ENCODE measurements at regions not wholly inside any gene's neighbourhood (a gene's known extent, or its start where the extent isn't known, plus 50 kb on each side); places are given as distances from the start of the nearest gene placed in this dataset.

DNA sequence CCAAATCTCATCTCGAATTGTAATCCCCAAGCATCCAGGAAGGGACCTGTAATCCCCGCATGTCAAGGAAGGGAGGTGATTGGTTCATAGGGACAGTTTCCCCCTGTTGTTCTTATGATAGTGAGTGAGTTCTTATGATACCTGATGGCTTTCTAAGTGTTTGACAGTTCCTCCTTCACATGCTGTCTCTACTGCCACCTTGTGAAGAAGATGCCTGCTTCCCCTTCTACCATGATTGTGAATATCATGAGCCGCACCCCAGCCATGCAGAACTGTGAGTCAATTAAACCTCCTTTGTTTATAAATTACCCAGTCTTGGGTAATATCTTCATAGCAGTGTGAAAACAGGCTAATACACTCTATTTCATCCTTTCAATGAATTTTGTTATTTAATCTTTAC is 446.7 kb downstream of the RNF144A start:
- Histone ChIP-seq H3K4ac (ENCODE audit: low read depth, low read length) (no peak overlapping the region), H4K12ac (ENCODE audit: low read depth, low read length) (no peak overlapping the region), H3K14ac (ENCODE audit: low read length) (no peak overlapping the region), H3K9ac (ENCODE audit: low read length) (no peak overlapping the region), H3K4me3 (ENCODE audit: low read depth, low read length) (no peak overlapping the region), H2BK120ac (ENCODE audit: insufficient read depth, low read length, poor library complexity) (no peak overlapping the region), H3K27me3 (ENCODE audit: insufficient read depth, low read length) (no peaks in the 10 kb centered on the region), H4K8ac (ENCODE audit: low read depth, low read length) (no peak overlapping the region), H2BK5ac (ENCODE audit: low read depth, low read length, poor library complexity) (no peak overlapping the region), H3K79me2 (ENCODE audit: control insufficient read depth, insufficient read depth, low read length, poor library complexity) (no peaks in the 10 kb centered on the region), H2AK5ac (ENCODE audit: low read length) (no peak overlapping the region), H3K79me1 (ENCODE audit: low read length) (no peaks in the 10 kb centered on the region), H3K4me2 (ENCODE audit: low read length) (no peak overlapping the region), H3K4me1 (ENCODE audit: control insufficient read depth in 1 of 2, insufficient read depth in 2 of 2, low read length in 2 of 2) (no peaks in the 10 kb centered on the region), H3K18ac (ENCODE audit: low read length) (no peak overlapping the region), H3K36me3 (ENCODE audit: control insufficient read depth in 1 of 2, insufficient read depth in 2 of 2, low read length in 2 of 2) (no peaks in the 10 kb centered on the region), H3K27ac (ENCODE audit: low read depth, low read length) (no peak overlapping the region), H3K9me3 (ENCODE audit: insufficient read depth, low read depth, low read length) (no peaks in the 10 kb centered on the region), H4K91ac (ENCODE audit: low read depth, low read length) (no peak overlapping the region), H2AFZ (ENCODE audit: insufficient read depth, low read length, poor library complexity) (no peak overlapping the region), H3K23ac (ENCODE audit: low read length) (no peak overlapping the region), H2BK12ac (ENCODE audit: low read length) (no peak overlapping the region)
- no peak for DNase-seq
- no CpG with 5 or more reads among the region's 3 CpGs for whole genome bisulfite sequencing (ENCODE audit: extremely low coverage, insufficient coverage, insufficient read length)

DNA sequence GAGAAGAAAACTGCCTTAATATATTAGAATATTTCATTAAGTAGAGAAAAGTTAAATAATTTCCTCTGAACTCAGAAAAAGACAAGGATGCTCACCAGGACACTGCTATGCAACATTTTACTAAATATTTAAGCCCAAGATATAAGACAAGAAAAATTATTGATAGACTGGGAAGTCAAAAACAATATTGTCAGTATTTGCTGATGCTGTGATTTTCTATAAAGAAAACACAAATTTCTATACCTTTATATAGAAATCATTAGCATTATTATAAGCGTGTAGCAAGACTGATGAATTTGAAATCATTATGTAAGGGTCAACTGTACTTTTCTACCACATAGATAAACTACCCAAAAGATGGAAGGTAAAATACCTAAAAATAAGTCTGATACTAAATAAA is 451.0 kb downstream of the RNF144A start:
- no CpG with 5 or more reads among the region's 1 CpG for WGBS (ENCODE audit: extremely low coverage, insufficient coverage, insufficient read length)
- Histone ChIP-seq H2AFZ (ENCODE audit: insufficient read depth, low read length, poor library complexity) (no peak overlapping the region), H3K36me3 (ENCODE audit: control insufficient read depth in 1 of 2, insufficient read depth in 2 of 2, low read length in 2 of 2) (no peaks in the 10 kb centered on the region), H3K23ac (ENCODE audit: low read length) (no peak overlapping the region), H3K4me2 (ENCODE audit: low read length) (no peak overlapping the region), H3K9me3 (ENCODE audit: insufficient read depth, low read depth, low read length) (no peaks in the 10 kb centered on the region), H3K4me3 (ENCODE audit: low read depth, low read length) (no peak overlapping the region), H4K12ac (ENCODE audit: low read depth, low read length) (no peak overlapping the region), H3K27ac (ENCODE audit: low read depth, low read length) (no peak overlapping the region), H2BK5ac (ENCODE audit: low read depth, low read length, poor library complexity) (no peak overlapping the region), H2AK5ac (ENCODE audit: low read length) (no peak overlapping the region), H2BK120ac (ENCODE audit: insufficient read depth, low read length, poor library complexity) (no peak overlapping the region), H3K27me3 (ENCODE audit: insufficient read depth, low read length) (no peaks in the 10 kb centered on the region), H3K79me1 (ENCODE audit: low read length) (no peaks in the 10 kb centered on the region), H4K91ac (ENCODE audit: low read depth, low read length) (no peak overlapping the region), H3K4me1 (ENCODE audit: control insufficient read depth in 1 of 2, insufficient read depth in 2 of 2, low read length in 2 of 2) (no peaks in the 10 kb centered on the region), H2BK12ac (ENCODE audit: low read length) (no peak overlapping the region), H3K18ac (ENCODE audit: low read length) (no peak overlapping the region), H3K14ac (ENCODE audit: low read length) (no peak overlapping the region), H4K8ac (ENCODE audit: low read depth, low read length) (no peak overlapping the region), H3K4ac (ENCODE audit: low read depth, low read length) (no peak overlapping the region), H3K9ac (ENCODE audit: low read length) (no peak overlapping the region), H3K79me2 (ENCODE audit: control insufficient read depth, insufficient read depth, low read length, poor library complexity) (no peaks in the 10 kb centered on the region)
- DNase-seq = no peak

DNA sequence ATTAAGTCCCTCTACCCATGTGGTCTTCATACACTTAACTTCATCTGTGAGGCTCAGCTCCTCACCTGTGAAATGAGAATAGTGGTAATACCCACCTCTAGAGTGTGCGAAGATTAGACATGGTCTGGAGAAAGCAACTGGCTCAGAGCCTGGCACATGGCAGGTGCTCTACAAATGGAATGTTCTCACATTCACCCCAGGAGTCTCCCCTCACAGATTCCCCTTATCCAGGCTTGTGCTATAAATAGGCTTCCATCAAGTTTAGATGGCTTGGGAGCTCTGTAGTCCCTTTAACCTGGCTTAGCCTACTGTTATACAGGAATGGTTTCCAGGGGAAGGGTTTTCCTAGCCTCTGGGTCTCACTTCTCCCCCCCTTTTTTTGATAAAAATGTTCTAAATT is 455.9 kb downstream of the RNF144A start:
- no peaks in the 10 kb centered on the region for H3K27me3 ChIP-seq (ENCODE audit: insufficient read depth, low read length)
- H3K9ac ChIP-seq (ENCODE audit: low read length) = no peak overlapping the region
- no peak overlapping the region for H3K4me2 ChIP-seq (ENCODE audit: low read length)
- no peak overlapping the region for H3K18ac ChIP-seq (ENCODE audit: low read length)
- no peak overlapping the region for H2BK120ac ChIP-seq (ENCODE audit: insufficient read depth, low read length, poor library complexity)
- no peaks in the 10 kb centered on the region for H3K79me2 ChIP-seq (ENCODE audit: control insufficient read depth, insufficient read depth, low read length, poor library complexity)
- no peak overlapping the region for H2AK5ac ChIP-seq (ENCODE audit: low read length)
- no peak overlapping the region for H3K27ac ChIP-seq (ENCODE audit: low read depth, low read length)
- H3K9me3 ChIP-seq (ENCODE audit: insufficient read depth, low read depth, low read length) = no peaks in the 10 kb centered on the region
- no peak overlapping the region for H2AFZ ChIP-seq (ENCODE audit: insufficient read depth, low read length, poor library complexity)
- no peak overlapping the region for H4K91ac ChIP-seq (ENCODE audit: low read depth, low read length)
- no peaks in the 10 kb centered on the region for H3K79me1 ChIP-seq (ENCODE audit: low read length)
- no peak overlapping the region for H4K8ac ChIP-seq (ENCODE audit: low read depth, low read length)
- no peaks in the 10 kb centered on the region for H3K36me3 ChIP-seq (ENCODE audit: control insufficient read depth in 1 of 2, insufficient read depth in 2 of 2, low read length in 2 of 2)
- no peak overlapping the region for H3K23ac ChIP-seq (ENCODE audit: low read length)
- WGBS (ENCODE audit: extremely low coverage, insufficient coverage, insufficient read length) = no CpG with 5 or more reads among the region's 1 CpG
- peaks cover 4 to 6% of the 10 kb centered on the region in 2 experiments for H3K4me1 ChIP-seq (ENCODE audit: control insufficient read depth in 1 of 2, insufficient read depth in 2 of 2, low read length in 2 of 2)
- H3K4me3 ChIP-seq (ENCODE audit: low read depth, low read length) = no peak overlapping the region
- no peak overlapping the region for H3K14ac ChIP-seq (ENCODE audit: low read length)
- DNase-seq = no peak
- H2BK5ac ChIP-seq (ENCODE audit: low read depth, low read length, poor library complexity) = no peak overlapping the region
- H3K4ac ChIP-seq (ENCODE audit: low read depth, low read length) = no peak overlapping the region
- H4K12ac ChIP-seq (ENCODE audit: low read depth, low read length) = no peak overlapping the region
- no peak overlapping the region for H2BK12ac ChIP-seq (ENCODE audit: low read length)

DNA sequence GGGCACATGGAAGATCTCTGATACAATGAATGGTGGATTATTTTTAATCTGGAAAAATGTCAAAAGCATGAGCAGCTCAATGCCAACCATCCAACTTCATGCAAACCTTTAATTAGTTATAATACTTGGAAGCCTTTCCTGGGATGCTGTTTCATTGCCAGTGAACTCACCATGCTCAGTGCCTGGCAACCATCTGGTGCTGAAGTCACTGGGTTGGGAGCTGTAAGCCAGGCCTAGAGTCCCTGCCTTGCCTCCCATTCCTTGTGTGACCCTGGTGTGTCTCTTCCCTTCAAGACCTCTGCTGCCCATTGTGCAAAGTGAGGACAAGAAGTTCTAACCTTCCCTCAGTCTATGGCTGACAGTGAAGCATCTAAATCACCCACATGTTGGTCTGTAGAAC is 458.7 kb downstream of the RNF144A start:
- no peak overlapping the region for H4K12ac ChIP-seq (ENCODE audit: low read depth, low read length)
- H3K9me3 ChIP-seq (ENCODE audit: insufficient read depth, low read depth, low read length) = no peaks in the 10 kb centered on the region
- no peaks in the 10 kb centered on the region for H3K79me1 ChIP-seq (ENCODE audit: low read length)
- no peak overlapping the region for H3K23ac ChIP-seq (ENCODE audit: low read length)
- H3K27ac ChIP-seq (ENCODE audit: low read depth, low read length) = no peak overlapping the region
- no peak overlapping the region for H3K14ac ChIP-seq (ENCODE audit: low read length)
- no peak overlapping the region for H2BK5ac ChIP-seq (ENCODE audit: low read depth, low read length, poor library complexity)
- no peak overlapping the region for H3K9ac ChIP-seq (ENCODE audit: low read length)
- no peak overlapping the region for H2AFZ ChIP-seq (ENCODE audit: insufficient read depth, low read length, poor library complexity)
- DNase-seq = no peak
- H2AK5ac ChIP-seq (ENCODE audit: low read length) = no peak overlapping the region
- no peak overlapping the region for H2BK120ac ChIP-seq (ENCODE audit: insufficient read depth, low read length, poor library complexity)
- no peaks in the 10 kb centered on the region for H3K36me3 ChIP-seq (ENCODE audit: control insufficient read depth in 1 of 2, insufficient read depth in 2 of 2, low read length in 2 of 2)
- H3K4ac ChIP-seq (ENCODE audit: low read depth, low read length) = no peak overlapping the region
- H3K4me3 ChIP-seq (ENCODE audit: low read depth, low read length) = no peak overlapping the region
- H3K27me3 ChIP-seq (ENCODE audit: insufficient read depth, low read length) = no peaks in the 10 kb centered on the region
- no peaks in the 10 kb centered on the region for H3K79me2 ChIP-seq (ENCODE audit: control insufficient read depth, insufficient read depth, low read length, poor library complexity)
- H3K18ac ChIP-seq (ENCODE audit: low read length) = no peak overlapping the region
- no peak overlapping the region for H3K4me2 ChIP-seq (ENCODE audit: low read length)
- no peak overlapping the region for H2BK12ac ChIP-seq (ENCODE audit: low read length)
- H4K91ac ChIP-seq (ENCODE audit: low read depth, low read length) = no peak overlapping the region
- no peak overlapping the region for H4K8ac ChIP-seq (ENCODE audit: low read depth, low read length)
- peaks cover 7 to 11% of the 10 kb centered on the region in 2 experiments for H3K4me1 ChIP-seq (ENCODE audit: control insufficient read depth in 1 of 2, insufficient read depth in 2 of 2, low read length in 2 of 2)

Data from trophoblast cell (in vitro differentiated cells and primary cell).